Adrenal gland (tissue), 5 donors: ENCODE measurements at regions not wholly inside any gene's neighbourhood (a gene's known extent, or its start where the extent isn't known, plus 50 kb on each side); places are given as distances from the start of the nearest gene placed in this dataset.

Experiments used
- POLR2A ChIP-seq, 2 donors: fragments of 450-650 bp; IDR thresholded peaks; one replicate each; pipeline ENCODE4 v1.6.1; 2017; ENCODE audit warnings: antibody characterized with exemption in 2 of 2, mild to moderate bottlenecking in 2 of 2, moderate library complexity in 1 of 2
- TF ChIP-seq, protein P1 (sequence below), 6 experiments: fragments of 450-650 bp in 4 of 6; fragments of 200-600 bp in 2 of 6; sonication (generic) in 1 of 6; IDR thresholded peaks; 1 replicate in 5 of 6; 2 replicates in 1 of 6; pipeline versions ENCODE4 v1.5.1 to v1.8.0; 2016 to 2021; ENCODE audit warnings: antibody characterized with exemption in 6 of 6, mild to moderate bottlenecking in 2 of 6, moderate library complexity in 1 of 6
- donor health status: DM: no; HTN: no; CAD: no.

DNA sequence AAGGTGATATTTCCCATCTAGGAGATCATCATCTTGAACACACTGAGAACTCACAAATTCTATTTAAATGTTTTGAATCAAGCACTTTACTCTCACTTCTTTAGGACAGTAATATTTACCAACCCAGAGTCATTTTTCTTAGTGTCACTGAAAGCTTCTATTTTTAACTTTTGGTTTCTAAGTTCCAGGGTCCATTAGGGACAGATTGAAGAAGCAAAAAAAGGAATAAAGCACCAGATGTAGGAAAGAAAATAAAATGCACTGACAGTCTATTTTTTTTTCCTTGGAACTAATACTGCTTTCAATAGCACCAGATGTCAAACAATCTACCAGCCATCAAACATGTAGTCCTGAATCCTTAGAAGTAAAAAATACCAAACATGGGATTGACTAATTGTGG, 526.7 kb upstream of the LRRN3 start:
- TF ChIP-seq, protein P1, sequence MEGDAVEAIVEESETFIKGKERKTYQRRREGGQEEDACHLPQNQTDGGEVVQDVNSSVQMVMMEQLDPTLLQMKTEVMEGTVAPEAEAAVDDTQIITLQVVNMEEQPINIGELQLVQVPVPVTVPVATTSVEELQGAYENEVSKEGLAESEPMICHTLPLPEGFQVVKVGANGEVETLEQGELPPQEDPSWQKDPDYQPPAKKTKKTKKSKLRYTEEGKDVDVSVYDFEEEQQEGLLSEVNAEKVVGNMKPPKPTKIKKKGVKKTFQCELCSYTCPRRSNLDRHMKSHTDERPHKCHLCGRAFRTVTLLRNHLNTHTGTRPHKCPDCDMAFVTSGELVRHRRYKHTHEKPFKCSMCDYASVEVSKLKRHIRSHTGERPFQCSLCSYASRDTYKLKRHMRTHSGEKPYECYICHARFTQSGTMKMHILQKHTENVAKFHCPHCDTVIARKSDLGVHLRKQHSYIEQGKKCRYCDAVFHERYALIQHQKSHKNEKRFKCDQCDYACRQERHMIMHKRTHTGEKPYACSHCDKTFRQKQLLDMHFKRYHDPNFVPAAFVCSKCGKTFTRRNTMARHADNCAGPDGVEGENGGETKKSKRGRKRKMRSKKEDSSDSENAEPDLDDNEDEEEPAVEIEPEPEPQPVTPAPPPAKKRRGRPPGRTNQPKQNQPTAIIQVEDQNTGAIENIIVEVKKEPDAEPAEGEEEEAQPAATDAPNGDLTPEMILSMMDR (IDR thresholded peaks at IDR 0.05) = no peak
- TF ChIP-seq POLR2A (IDR thresholded peaks at IDR 0.05) = no peak
